A673 (cell line): ENCODE measurements at regions not wholly inside any gene's neighbourhood (a gene's known extent, or its start where the extent isn't known, plus 50 kb on each side); places are given as distances from the start of the nearest gene placed in this dataset.

Experiments used
- EZH2 ChIP-seq: fragments of 200-600 bp; sonication (generic); IDR thresholded peaks from 2 replicates; pipeline ENCODE4 v1.6.1; 2017; ENCODE audit warnings: borderline replicate concordance, low read depth, mild to moderate bottlenecking, mixed read lengths, antibody characterized with exemption, low read length; ENCODE audit not compliant: poor library complexity, severe bottlenecking
- TF ChIP-seq, protein P1 (sequence below): fragments of 300-800, 200-600 bp; sonication (generic); conservative IDR thresholded peaks from 2 replicates; pipeline ENCODE4 v1.5.1; 2017; ENCODE audit warnings: low read depth, mild to moderate bottlenecking, antibody characterized with exemption, low read length, moderate library complexity, mixed read lengths

DNA sequence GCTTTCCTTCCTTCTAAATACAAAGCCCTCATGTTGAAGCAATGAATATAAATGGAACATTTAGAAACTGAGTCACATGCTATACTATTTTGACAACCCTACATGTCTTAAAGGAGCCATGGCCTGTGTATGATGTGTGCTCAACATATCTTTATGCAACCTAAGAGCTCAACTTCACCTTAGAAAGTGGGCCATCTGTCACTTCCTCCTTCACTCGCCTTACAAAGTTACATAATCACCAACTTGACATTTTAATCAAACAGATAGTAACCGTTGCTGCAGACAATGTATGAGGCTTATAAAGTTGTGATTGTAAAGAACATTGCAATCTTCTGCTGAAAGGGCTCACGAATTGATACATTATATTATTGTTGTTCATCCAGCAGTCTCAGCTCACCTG lies 163.6 kb downstream of the SERPINI1 start:
- TF ChIP-seq, protein P1, sequence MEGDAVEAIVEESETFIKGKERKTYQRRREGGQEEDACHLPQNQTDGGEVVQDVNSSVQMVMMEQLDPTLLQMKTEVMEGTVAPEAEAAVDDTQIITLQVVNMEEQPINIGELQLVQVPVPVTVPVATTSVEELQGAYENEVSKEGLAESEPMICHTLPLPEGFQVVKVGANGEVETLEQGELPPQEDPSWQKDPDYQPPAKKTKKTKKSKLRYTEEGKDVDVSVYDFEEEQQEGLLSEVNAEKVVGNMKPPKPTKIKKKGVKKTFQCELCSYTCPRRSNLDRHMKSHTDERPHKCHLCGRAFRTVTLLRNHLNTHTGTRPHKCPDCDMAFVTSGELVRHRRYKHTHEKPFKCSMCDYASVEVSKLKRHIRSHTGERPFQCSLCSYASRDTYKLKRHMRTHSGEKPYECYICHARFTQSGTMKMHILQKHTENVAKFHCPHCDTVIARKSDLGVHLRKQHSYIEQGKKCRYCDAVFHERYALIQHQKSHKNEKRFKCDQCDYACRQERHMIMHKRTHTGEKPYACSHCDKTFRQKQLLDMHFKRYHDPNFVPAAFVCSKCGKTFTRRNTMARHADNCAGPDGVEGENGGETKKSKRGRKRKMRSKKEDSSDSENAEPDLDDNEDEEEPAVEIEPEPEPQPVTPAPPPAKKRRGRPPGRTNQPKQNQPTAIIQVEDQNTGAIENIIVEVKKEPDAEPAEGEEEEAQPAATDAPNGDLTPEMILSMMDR: no peak
- TF ChIP-seq EZH2: no peak
